Amniotic stem cell (primary cell): ENCODE measurements at regions not wholly inside any gene's neighbourhood (a gene's known extent, or its start where the extent isn't known, plus 50 kb on each side); places are given as distances from the start of the nearest gene placed in this dataset.
"Not testable (repeated sequence)": the region's sequence is repeated elsewhere in the genome, so short reads cannot be mapped to it uniquely, and the experiment has no call there.

Experiments
- DNase-seq: peaks from one replicate; lab custom pipeline; 2025; lab: John Stamatoyannopoulos, UW

DNA sequence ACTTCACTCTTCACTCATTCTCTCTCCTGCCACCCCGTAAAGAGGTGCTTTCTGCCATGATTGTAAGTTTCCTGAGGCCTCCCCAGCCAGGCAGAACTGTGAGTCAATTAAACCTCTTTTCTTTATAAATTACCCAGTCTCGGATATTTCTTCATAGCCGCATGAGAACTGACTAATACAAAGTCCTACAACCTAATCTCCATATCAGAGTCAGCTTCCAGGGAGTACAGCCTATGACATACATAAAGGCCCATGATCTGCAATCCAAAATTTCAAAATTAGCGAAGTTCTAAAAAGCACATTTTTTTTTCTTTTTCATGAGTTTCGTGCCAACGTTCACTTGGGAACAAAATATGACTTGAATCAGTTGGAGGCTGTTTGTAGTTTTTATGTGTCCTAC is 256.9 kb upstream of the DUSP10 start:
- DNase-seq: no peak

GRCh38 chr1:221998186-221998612 is 256.3 kb upstream of the DUSP10 start:
- DNase-seq: no peak

DNA sequence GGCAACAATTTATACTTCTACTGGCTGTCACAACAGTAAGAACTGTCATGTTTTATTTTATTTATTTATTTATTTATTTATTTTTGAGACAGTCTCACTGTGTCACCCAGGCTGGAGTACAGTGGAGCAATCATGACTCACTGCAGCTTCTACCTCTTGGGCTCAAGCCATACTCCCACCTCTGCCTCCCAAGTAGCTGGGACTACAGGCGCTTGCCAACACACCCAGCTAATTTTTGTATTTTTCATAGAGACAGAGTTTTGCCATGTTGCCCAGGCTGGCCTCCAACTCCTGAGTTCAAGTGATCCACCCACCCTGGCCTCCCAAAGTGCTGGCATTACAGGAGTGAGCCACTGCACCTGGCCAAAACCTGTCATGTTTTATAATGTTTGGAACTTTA is 255.1 kb upstream of the DUSP10 start:
- not testable (repeated sequence) for DNase-seq

DNA sequence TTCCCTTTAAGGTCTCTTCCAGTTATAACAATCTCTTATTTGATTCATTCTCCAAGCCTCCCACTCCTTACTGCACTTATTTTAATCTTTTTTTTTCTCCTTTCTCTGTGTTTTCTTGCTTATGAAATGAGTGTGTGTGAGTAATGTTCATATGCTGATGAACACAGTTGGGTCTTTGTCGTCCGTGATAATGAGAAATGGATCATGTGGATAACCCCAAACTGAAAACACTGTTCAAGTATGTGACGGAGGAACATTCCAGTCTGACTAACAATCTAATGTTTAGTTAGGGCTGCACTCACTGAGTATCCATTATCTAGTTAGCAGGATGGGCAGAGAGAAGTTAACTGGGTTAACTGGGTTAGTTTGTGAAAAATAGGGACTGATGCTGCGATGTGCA is 253.1 kb upstream of the DUSP10 start:
- DNase-seq: no peak

GRCh38 chr1:221994274-221994698 is 252.4 kb upstream of the DUSP10 start:
- DNase-seq: no peak

DNA sequence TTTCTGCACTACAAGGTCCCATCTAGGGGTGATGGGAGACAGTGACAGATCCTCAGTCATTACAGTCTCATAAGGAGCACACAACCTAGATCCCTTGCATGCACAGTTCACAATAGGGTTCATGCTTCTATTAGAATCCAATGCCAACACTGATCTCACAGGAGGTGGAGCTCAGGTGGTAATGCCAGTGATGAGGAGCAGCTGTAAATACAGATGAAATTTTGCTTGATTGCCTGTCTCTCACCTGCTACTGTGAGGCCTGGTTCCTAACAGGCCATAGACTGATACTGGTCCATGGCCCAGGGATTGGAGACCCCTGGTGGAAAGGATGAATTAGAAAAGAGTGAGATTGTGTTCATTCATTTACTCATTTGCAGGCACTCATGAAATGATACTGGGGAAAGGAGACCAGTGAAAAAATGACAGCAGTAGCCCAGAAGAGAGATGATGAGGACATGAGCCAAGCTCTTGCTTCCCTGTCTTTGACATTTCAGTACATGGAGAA is 251.6 kb upstream of the DUSP10 start:
- no peak for DNase-seq

GRCh38 chr1:221992427-221992826 is 250.5 kb upstream of the DUSP10 start:
- DNase-seq: no peak

GRCh38 chr1:221991221-221991620 is 249.3 kb upstream of the DUSP10 start:
- no peak for DNase-seq

DNA sequence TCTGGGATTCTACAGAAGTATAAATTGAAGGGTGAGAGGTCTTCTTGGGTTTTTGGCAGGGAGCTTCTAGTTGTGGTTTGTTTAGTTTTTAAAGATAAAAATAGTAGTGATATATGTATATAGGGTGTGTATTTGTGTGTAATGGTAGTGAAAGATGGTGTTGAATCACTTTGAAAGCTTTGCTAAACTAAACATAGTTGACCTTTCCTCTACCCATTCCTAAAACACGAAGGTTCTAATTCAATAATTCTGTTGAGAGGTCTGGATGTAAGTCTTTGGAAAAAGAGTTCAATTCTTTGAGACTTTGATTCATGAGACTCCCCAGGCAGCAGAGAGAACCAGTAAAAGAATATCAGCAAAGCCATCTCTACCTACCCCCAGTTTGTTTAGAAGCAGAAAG is 247.9 kb upstream of the DUSP10 start:
- DNase-seq: no peak

GRCh38 chr1:221988829-221989228 is 246.9 kb upstream of the DUSP10 start:
- no peak for DNase-seq

- DNase-seq: no peak
These were observed 246.1 kb upstream of the DUSP10 start for GRCh38 chr1:221987860-221988520.

GRCh38 chr1:221983444-221983843 is 241.6 kb upstream of the DUSP10 start:
- no peak for DNase-seq

DNA sequence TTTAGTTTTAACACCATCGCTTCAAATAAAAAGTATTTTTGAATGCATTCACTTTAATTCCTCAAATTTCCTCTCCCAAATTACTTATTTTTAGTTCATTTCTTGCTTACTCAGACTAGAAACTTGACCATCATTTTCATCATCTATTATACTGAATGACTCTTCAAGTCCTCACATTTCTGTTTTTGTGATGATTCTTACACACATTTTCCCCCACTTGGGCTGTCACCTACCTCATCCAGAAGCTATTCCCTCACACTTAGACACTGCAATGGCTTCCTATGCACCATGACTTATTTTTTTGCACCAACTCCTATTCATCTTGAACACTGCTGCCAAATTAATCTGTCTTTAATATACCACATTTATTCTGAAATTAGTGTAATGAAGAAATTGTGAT is 239.6 kb upstream of the DUSP10 start:
- no peak for DNase-seq

DNA sequence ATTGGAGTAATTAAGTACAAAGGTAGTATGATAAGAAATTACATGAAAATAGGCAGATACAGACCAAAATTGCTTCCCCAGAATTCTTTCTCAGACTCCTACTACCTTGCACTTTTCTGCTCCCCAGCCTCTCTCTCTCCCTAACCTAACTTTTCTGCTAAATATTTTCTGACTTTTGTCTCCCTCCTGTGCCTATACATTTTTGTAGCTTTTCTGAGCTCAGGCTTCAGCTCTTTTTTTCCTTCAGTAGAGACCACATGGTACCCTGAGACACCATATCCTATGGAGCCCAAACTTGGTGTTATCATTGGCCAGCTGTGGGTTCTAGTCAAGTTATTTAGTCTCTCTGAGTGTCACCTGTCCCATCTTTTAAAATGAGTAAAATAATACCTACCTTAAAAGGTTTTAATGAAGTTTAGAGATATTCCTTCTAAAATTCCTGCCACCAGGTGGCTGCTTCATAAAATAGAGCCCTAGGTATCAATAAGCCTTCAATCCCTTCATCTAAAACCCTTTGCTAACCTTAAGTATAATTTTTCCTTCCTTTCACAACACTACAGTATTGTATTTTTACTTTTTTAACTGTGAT is 237.6 kb upstream of the DUSP10 start:
- DNase-seq: no peak

- DNase-seq: not testable (repeated sequence)
These were observed 236.9 kb upstream of the DUSP10 start for GRCh38 chr1:221978631-221979334.

- not testable (repeated sequence) for DNase-seq
These were observed 231.9 kb upstream of the DUSP10 start for GRCh38 chr1:221973787-221974186.

DNA sequence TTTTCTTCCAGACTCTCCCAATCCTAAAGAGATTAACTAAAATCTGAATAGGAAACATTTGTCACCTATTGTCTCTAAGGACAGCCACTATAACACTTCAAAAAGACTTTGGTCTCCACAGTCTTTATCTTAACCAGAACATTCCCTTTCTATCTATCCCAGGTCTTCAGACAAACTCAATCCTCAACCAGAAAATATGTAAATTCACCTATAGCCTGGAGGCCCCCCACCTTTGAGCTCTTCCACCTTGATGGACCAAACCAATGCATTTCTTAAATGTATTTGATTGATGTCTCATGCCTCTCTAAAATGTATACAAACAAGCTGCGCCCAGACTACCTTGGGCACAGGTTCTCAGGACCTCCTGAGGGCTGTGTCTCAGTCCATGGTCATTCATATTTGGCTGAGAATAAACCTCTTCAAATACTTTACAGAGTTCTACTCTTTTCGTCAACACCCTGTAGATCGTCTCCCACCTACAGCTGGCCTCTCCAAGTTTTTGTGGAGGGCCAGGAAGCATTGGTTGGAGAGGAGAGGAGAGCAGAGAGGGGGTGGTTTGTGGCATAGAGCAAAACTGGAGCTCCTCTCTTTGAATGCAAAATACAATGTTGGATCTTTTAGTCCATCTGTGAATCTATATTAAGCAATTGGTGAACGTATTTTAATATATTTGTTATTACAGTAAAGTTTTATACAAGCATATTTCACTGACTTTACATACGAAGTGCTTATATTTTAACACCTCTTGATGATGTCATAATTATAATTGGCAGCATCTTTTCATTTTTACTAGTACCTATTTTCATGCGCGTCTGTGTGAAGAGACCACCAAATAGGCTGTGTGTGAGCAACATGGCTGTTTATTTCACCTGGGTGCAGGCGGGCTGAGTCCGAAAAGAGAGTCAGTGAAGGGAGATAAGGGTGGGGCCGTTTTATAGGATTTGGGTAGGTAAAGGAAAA is 230.7 kb upstream of the DUSP10 start:
- no peak for DNase-seq

- DNase-seq: not testable (repeated sequence)
These were observed 229.1 kb upstream of the DUSP10 start for GRCh38 chr1:221971035-221971434.

DNA sequence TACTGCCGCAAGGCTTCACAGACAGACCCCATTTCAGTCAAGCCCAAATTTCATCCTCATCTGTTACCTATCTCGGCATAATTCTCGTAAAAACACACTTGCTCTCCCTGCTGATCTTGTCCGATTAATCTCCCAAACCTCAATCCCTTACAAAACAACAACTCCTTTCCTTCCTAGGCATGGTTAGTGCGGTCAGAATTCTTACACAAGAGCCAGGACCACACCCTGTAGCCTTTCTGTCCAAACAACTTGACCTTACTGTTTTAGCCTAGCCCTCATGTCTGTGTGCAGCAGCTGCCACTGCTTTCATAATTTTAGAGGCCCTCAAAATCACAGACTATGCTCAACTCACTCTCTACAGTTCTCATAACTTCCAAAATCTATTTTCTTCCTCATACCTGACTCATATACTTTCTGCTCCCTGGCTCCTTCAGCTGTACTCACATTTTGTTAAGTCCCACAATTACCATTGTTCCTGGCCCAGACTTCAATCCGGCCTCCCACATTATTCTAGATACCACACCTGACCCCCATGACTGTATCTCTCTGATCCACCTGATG is 227.5 kb upstream of the DUSP10 start:
- DNase-seq: not testable (repeated sequence)

GRCh38 chr1:221967538-221967937 is 225.6 kb upstream of the DUSP10 start:
- not testable (repeated sequence) for DNase-seq

DNA sequence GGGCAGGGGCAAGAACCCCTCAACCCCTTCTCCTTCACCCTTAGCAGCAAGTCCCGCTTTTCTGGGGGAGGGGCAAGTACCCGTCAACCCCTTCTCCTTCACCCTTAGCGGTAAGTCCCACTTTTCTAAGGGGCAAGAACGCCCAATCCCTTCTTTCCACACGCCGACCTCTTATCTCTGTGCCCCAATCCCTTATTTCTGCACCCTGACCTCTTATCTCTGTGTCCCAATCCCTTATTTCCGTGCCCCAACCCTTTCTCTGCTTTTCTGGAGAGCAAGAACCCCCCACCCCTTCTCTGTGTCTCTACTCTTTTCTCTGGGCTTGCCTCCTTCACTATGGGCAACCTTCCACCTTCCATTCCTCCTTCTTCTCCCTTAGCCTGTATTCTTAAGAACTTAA is 225.0 kb upstream of the DUSP10 start:
- not testable (repeated sequence) for DNase-seq

- not testable (repeated sequence) for DNase-seq
These were observed 224.0 kb upstream of the DUSP10 start for GRCh38 chr1:221965891-221966290.
